IPS-NIHi7 (cell line): ENCODE measurements at regions not wholly inside any gene's neighbourhood (a gene's known extent, or its start where the extent isn't known, plus 50 kb on each side); places are given as distances from the start of the nearest gene placed in this dataset.
A peak's percentile ranks its signal among the peaks of the same experiment; 100 is the strongest.
"Not testable (repeated sequence)": the region's sequence is repeated elsewhere in the genome, so short reads cannot be mapped to it uniquely, and the experiment has no call there.

Experiments used
- DNase-seq: peaks from one replicate; pipeline ENCODE4 v3.0.0; 2012; ENCODE audit warnings: mixed read lengths; ENCODE audit errors: extremely low spot score

- no peak for DNase-seq
These were observed 208.0 kb downstream of the TDRD15 start for GRCh38 chr2:21331625-21332370.

DNA sequence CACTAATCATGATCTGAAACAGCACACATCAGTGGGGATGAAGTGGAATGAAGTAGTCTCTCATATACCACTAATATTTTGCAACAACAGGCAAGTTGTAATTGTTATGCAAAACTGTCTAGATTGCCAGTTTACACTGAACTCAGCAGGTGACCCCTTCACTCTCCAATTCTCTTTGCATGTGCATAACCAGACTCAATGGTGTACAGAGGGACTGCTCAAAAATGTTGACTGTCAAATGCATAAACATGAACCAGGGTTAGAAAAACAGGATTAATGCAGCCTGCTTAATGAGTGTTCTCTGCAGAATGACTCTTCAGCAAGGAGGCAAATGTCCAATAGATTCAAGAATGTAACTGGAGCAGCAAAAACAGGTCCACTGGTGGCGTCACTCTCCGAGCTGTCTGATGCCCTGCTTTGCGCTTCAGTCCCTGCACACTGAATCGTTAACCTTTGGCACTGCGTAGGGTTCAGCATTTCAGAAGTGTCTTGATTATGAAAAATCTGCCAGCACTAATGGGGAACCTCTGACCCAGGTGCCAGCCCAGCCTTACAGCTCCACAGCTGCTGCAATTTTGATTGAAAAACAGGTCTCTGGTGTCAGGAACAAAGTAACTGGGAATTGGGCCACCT, 209.3 kb downstream of the TDRD15 start:
- DNase-seq: no peak

GRCh38 chr2:21333684-21334083, 209.9 kb downstream of the TDRD15 start:
- DNase-seq: no peak

- DNase-seq: no peak
These were observed 223.2 kb downstream of the TDRD15 start for GRCh38 chr2:21346984-21347383.

- no peak for DNase-seq
These were observed 230.3 kb downstream of the TDRD15 start for GRCh38 chr2:21353879-21354679.

GRCh38 chr2:21356086-21356856, 232.5 kb downstream of the TDRD15 start:
- no peak for DNase-seq

DNA sequence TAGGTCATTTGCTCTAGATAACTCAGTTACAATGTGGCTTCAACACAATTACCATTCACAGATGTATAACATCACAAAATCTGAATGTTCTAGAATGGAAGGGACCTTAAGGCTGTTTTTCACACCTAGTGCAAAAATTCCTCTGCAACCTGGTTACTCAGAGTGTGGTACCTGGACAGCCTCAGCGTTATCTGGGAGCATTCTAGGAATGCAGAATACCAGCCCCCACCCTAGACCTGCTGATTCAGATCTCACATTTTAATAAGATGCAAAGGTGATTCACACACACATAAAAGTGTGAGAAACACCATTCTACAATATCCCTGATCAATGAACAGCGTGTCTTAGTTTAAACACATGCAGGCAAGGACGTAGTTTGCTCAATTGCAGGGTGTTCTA, 233.1 kb downstream of the TDRD15 start:
- DNase-seq: no peak

DNA sequence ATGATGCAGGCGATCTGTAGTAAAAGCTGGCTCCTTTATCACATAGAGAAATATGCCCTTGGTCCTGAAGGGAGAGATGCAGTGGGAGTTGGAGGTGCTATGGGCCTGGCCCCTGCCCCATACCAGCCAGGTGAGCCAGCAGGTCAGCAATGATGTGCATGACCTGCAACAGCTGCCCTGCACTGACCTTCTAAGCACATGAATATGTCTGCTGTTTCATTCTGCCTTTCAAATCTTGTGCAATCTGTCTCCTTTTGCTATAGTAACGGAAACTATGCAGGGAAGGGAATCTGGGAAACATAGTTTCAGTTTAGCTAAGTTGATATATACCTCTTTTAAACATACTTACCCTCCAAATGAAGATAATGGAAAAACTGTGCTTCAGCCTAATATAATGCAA, 235.2 kb downstream of the TDRD15 start:
- no peak for DNase-seq

GRCh38 chr2:21361384-21361783, 237.6 kb downstream of the TDRD15 start:
- no peak for DNase-seq

- no peak for DNase-seq
These were observed 238.3 kb downstream of the TDRD15 start for GRCh38 chr2:21361957-21362486.

- DNase-seq: no peak
These were observed 239.6 kb downstream of the TDRD15 start for GRCh38 chr2:21363364-21363763.

DNA sequence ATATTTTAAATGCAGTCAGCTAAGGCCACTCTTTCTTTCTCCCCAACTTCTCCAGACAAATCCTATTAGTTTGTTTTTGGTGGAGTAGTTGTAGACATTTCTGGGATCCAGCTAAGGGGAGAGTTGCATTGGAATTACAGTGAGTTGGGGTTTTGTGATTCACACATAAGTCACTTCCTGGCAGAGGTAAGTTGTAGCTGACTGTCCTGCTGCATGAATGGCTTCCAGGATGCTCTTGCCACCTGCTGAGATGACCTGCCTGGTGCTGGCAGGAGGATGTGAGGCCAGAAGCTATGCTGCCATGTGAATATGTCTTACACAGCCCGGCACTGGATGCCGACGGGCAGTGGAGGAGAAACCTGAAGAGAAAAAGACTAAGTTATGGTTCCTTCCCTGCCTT, 243.7 kb downstream of the TDRD15 start:
- no peak for DNase-seq

GRCh38 chr2:21369787-21370186, 246.0 kb downstream of the TDRD15 start:
- DNase-seq: no peak

- DNase-seq: no peak
These were observed 247.8 kb downstream of the TDRD15 start for GRCh38 chr2:21371499-21372003.

DNA sequence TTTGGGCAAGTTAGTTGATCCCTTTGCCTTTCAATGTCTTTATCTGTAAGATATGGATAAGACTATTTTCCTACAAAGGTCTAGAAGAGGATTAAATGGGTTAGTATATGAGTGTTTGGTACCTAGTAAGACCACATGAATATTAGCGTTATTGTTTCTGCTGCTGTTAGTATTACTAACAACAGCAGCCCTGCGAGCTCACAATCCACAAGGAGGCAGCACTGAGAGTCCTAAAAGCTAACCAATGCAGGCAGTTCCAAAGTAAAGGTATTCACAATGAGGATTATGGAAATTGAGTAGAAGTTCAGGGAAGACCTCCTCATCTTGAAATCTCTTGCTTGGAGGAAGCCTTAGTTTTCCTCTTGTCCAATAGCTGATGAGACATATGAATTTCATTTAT, 248.9 kb downstream of the TDRD15 start:
- DNase-seq: peak; percentile 70

GRCh38 chr2:21376864-21377263, 253.1 kb downstream of the TDRD15 start:
- DNase-seq: no peak

GRCh38 chr2:21379140-21379539, 255.4 kb downstream of the TDRD15 start:
- DNase-seq: no peak

DNA sequence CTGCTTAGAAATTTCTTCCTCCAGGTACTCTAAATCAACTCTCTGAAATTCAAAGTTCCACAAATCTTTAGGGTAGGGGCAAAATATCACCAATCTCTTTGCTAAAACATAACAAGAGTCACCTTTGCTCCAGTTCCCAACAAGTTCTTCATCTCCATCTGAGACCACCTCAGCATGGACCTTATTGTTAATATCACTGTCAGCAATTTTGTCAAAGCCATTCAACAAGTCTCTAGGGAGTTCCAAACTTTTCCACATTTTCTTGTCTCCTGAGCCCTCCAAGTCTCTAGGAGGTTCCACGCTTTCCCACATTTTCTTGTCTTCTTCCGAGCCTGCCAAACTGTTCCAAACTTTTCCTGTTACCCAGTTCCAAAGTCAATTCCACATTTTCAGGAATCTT, 255.9 kb downstream of the TDRD15 start:
- DNase-seq: not testable (repeated sequence)

DNA sequence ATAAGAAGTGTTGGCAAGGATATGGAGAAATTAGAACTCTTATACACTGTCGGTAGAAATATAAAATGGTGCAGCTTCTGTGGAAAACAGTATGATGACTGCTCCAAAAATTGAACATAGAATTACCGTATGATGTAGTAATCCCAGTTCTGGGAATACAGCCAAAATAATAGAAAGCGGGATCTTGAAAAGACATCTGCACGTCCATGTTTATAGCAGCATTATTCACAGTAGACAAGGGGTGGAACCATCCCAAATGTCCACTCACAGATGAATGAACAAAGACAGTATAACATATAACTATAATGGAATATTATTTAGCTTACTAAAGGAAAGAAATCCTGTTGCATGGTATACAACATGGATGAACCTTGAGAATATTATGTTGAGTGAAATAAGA, 257.7 kb downstream of the TDRD15 start:
- no peak for DNase-seq

- no peak for DNase-seq
These were observed 259.1 kb downstream of the TDRD15 start for GRCh38 chr2:21382701-21383520.

DNA sequence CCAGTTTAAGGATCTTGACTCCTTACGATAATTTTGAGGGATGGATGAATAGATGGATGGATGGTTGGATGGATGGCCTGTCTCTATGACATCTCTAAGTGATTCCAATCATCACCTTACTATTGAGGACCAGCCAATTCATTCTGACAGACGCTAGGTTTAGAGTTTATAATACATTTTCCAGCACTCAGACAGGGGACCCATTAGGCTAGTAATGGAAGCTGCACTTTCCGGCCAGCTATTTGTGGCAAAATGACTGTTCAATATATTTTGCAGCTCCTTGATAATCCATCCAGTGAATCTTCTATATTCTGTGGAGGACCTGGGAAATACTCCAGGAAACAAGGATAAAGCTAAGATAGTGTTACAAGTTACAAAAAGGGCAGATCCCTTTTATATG, 262.9 kb downstream of the TDRD15 start:
- no peak for DNase-seq
